ENCODE measurements at regions not wholly inside any gene's neighbourhood (a gene's known extent, or its start where the extent isn't known, plus 50 kb on each side); places are given as distances from the start of the nearest gene placed in this dataset.

- TF ChIP-seq, protein P1, sequence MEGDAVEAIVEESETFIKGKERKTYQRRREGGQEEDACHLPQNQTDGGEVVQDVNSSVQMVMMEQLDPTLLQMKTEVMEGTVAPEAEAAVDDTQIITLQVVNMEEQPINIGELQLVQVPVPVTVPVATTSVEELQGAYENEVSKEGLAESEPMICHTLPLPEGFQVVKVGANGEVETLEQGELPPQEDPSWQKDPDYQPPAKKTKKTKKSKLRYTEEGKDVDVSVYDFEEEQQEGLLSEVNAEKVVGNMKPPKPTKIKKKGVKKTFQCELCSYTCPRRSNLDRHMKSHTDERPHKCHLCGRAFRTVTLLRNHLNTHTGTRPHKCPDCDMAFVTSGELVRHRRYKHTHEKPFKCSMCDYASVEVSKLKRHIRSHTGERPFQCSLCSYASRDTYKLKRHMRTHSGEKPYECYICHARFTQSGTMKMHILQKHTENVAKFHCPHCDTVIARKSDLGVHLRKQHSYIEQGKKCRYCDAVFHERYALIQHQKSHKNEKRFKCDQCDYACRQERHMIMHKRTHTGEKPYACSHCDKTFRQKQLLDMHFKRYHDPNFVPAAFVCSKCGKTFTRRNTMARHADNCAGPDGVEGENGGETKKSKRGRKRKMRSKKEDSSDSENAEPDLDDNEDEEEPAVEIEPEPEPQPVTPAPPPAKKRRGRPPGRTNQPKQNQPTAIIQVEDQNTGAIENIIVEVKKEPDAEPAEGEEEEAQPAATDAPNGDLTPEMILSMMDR (IDR thresholded peaks at IDR 0.05 in 4 of 5, conservative IDR thresholded peaks at IDR 0.05 in 1 of 5), result no peak
- no peak for TF ChIP-seq POLR2A (IDR thresholded peaks at IDR 0.05)
These were observed 82.9 kb downstream of the HLX start for GRCh38 chr1:220962031-220962751.
